Mesodermal cell (in vitro differentiated cells): ENCODE measurements at regions not wholly inside any gene's neighbourhood (a gene's known extent, or its start where the extent isn't known, plus 50 kb on each side); places are given as distances from the start of the nearest gene placed in this dataset.

ENCODE experiments used
- H3K27ac ChIP-seq: 2 replicates; pipeline ENCODE4 v1.7.0; 2013; ENCODE audit warnings: mild to moderate bottlenecking, low read depth, low read length, moderate library complexity; ENCODE audit not compliant: severe bottlenecking
- H3K36me3 ChIP-seq: 2 replicates; pipeline ENCODE4 v1.7.1; 2013; ENCODE audit warnings: mild to moderate bottlenecking, low read length, moderate library complexity; ENCODE audit not compliant: control insufficient read depth, insufficient read depth
- H3K4me1 ChIP-seq: one replicate; pipeline ENCODE4 v1.7.1; 2013; ENCODE audit warnings: mild to moderate bottlenecking, low read length; ENCODE audit not compliant: insufficient read depth, control insufficient read depth, poor library complexity, severe bottlenecking
- H3K4me3 ChIP-seq: 2 replicates; pipeline ENCODE4 v1.7.0; 2013; ENCODE audit warnings: low read length, control low read depth, mild to moderate bottlenecking; ENCODE audit not compliant: insufficient read depth, poor library complexity, severe bottlenecking; ENCODE audit errors: extremely low read depth
- H3K9me3 ChIP-seq: 2 replicates; pipeline ENCODE4 v1.7.1; 2013; ENCODE audit warnings: mild to moderate bottlenecking, low read length, moderate library complexity; ENCODE audit not compliant: control insufficient read depth
- WGBS, 2 experiments: methylation state at CpG; one replicate each; pipeline ENCODE4 v1.1.5; 2013; ENCODE audit warnings: missing lambda C conversion rate in 2 of 2; ENCODE audit not compliant: insufficient coverage in 2 of 2; 5-methylcytosine and 5-hydroxymethylcytosine counted together

GRCh38 chr12:24077161-24077560 lies 127.7 kb upstream of the SOX5 start:
- no peak overlapping the region for H3K4me3 ChIP-seq
- no peaks in the 10 kb centered on the region for H3K9me3 ChIP-seq
- H3K27ac ChIP-seq, result no peak overlapping the region
- peaks cover 12% of the 10 kb centered on the region for H3K4me1 ChIP-seq
- no peaks in the 10 kb centered on the region for H3K36me3 ChIP-seq
- 93 to 96% methylated on average over 4 to 5 of the region's 5 CpGs for WGBS, 2 experiments

- no peak overlapping the region for H3K4me3 ChIP-seq
- WGBS, 2 experiments, result no CpG with 5 or more reads among the region's 1 CpG
- H3K4me1 ChIP-seq, result peaks cover 12% of the 10 kb centered on the region
- no peak overlapping the region for H3K27ac ChIP-seq
- H3K36me3 ChIP-seq, result no peaks in the 10 kb centered on the region
- H3K9me3 ChIP-seq, result no peaks in the 10 kb centered on the region
Measured at GRCh38 chr12:24075650-24076049, 126.2 kb upstream of the SOX5 start.

- peaks cover 5% of the 10 kb centered on the region for H3K4me1 ChIP-seq
- H3K27ac ChIP-seq, result no peak overlapping the region
- H3K36me3 ChIP-seq, result no peaks in the 10 kb centered on the region
- WGBS, 2 experiments, result 90 to 93% methylated on average over 2 to 3 of the region's 3 CpGs
- H3K9me3 ChIP-seq, result no peaks in the 10 kb centered on the region
- H3K4me3 ChIP-seq, result no peak overlapping the region
Measured at GRCh38 chr12:24073170-24073810, 123.8 kb upstream of the SOX5 start.

GRCh38 chr12:24072302-24072701 lies 122.8 kb upstream of the SOX5 start:
- Histone ChIP-seq H3K36me3 (no peaks in the 10 kb centered on the region), H3K9me3 (no peaks in the 10 kb centered on the region), H3K4me1 (peaks cover 5% of the 10 kb centered on the region), H3K27ac (no peak overlapping the region), H3K4me3 (no peak overlapping the region)
- WGBS, 2 experiments, result 80 to 100% methylated on average over 1 of the region's 1 CpG

- WGBS, 2 experiments, result 80% methylated on average over 1 of the region's 1 CpG; no CpG with 5 or more reads in 1 of the 2 experiments
- Histone ChIP-seq H3K27ac (no peak overlapping the region), H3K9me3 (no peaks in the 10 kb centered on the region), H3K36me3 (no peaks in the 10 kb centered on the region), H3K4me3 (no peak overlapping the region), H3K4me1 (peaks cover 5% of the 10 kb centered on the region)
Measured at GRCh38 chr12:24071842-24072241, 122.4 kb upstream of the SOX5 start.

- 36 to 47% methylated on average over 5 of the region's 7 CpGs for WGBS, 2 experiments
- no peak overlapping the region for H3K4me3 ChIP-seq
Measured at GRCh38 chr12:24069532-24070395, 120.3 kb upstream of the SOX5 start.

GRCh38 chr12:24066865-24067264 lies 117.4 kb upstream of the SOX5 start:
- 97 to 100% methylated on average over 1 to 2 of the region's 2 CpGs for WGBS, 2 experiments
- no peak overlapping the region for H3K4me3 ChIP-seq
- no peak overlapping the region for H3K27ac ChIP-seq
- no peaks in the 10 kb centered on the region for H3K9me3 ChIP-seq
- H3K4me1 ChIP-seq, result no peaks in the 10 kb centered on the region
- no peaks in the 10 kb centered on the region for H3K36me3 ChIP-seq

More at GRCh38 chr12:24069532-24070395, 120.3 kb upstream of the SOX5 start:
- no peaks in the 10 kb centered on the region for H3K4me1 ChIP-seq
- H3K36me3 ChIP-seq, result no peaks in the 10 kb centered on the region
- H3K27ac ChIP-seq, result peak overlapping the region; percentile 71
- H3K9me3 ChIP-seq, result no peaks in the 10 kb centered on the region

GRCh38 chr12:24066097-24066496 lies 116.6 kb upstream of the SOX5 start:
- no peak overlapping the region for H3K4me3 ChIP-seq
- H3K4me1 ChIP-seq, result no peaks in the 10 kb centered on the region
- H3K9me3 ChIP-seq, result no peaks in the 10 kb centered on the region
- no peaks in the 10 kb centered on the region for H3K36me3 ChIP-seq
- H3K27ac ChIP-seq, result no peak overlapping the region

GRCh38 chr12:24062642-24063245 lies 113.3 kb upstream of the SOX5 start:
- H3K9me3 ChIP-seq, result no peaks in the 10 kb centered on the region
- no CpG with 5 or more reads among the region's 1 CpG for WGBS, 2 experiments
- no peak overlapping the region for H3K4me3 ChIP-seq
- H3K27ac ChIP-seq, result no peak overlapping the region
- H3K36me3 ChIP-seq, result no peaks in the 10 kb centered on the region
- no peaks in the 10 kb centered on the region for H3K4me1 ChIP-seq

GRCh38 chr12:24060089-24060488 lies 110.6 kb upstream of the SOX5 start:
- H3K9me3 ChIP-seq, result no peaks in the 10 kb centered on the region
- no peak overlapping the region for H3K27ac ChIP-seq
- no peak overlapping the region for H3K4me3 ChIP-seq
- no peaks in the 10 kb centered on the region for H3K4me1 ChIP-seq
- no peaks in the 10 kb centered on the region for H3K36me3 ChIP-seq
- WGBS, 2 experiments, result 100% methylated on average over 1 of the region's 1 CpG; no CpG with 5 or more reads in 1 of the 2 experiments
